ENCODE measurements at regions not wholly inside any gene's neighbourhood (a gene's known extent, or its start where the extent isn't known, plus 50 kb on each side); places are given as distances from the start of the nearest gene placed in this dataset.
"Not testable (repeated sequence)": the region's sequence is repeated elsewhere in the genome, so short reads cannot be mapped to it uniquely, and the experiment has no call there.

GRCh38 chr16:26982422-26982821 lies 84.3 kb upstream of the C16orf82 start:
- TF ChIP-seq, protein P1, sequence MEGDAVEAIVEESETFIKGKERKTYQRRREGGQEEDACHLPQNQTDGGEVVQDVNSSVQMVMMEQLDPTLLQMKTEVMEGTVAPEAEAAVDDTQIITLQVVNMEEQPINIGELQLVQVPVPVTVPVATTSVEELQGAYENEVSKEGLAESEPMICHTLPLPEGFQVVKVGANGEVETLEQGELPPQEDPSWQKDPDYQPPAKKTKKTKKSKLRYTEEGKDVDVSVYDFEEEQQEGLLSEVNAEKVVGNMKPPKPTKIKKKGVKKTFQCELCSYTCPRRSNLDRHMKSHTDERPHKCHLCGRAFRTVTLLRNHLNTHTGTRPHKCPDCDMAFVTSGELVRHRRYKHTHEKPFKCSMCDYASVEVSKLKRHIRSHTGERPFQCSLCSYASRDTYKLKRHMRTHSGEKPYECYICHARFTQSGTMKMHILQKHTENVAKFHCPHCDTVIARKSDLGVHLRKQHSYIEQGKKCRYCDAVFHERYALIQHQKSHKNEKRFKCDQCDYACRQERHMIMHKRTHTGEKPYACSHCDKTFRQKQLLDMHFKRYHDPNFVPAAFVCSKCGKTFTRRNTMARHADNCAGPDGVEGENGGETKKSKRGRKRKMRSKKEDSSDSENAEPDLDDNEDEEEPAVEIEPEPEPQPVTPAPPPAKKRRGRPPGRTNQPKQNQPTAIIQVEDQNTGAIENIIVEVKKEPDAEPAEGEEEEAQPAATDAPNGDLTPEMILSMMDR (IDR thresholded peaks at IDR 0.05; ENCODE audit: low read depth, low read length), result no peak
- Histone ChIP-seq H3K36me3 (no peaks in the 10 kb centered on the region), H3K27me3 (no peaks in the 10 kb centered on the region), H3K4me3 (ENCODE audit: low read depth, low read length) (no peak overlapping the region), H3K4me1 (no peaks in the 10 kb centered on the region), H3K9me3 (no peaks in the 10 kb centered on the region)
- no peak for DNase-seq

GRCh38 chr16:26983426-26983825 lies 83.3 kb upstream of the C16orf82 start:
- DNase-seq, result no peak
- H3K9me3 ChIP-seq, result no peaks in the 10 kb centered on the region
- TF ChIP-seq, protein P1 (IDR thresholded peaks at IDR 0.05; ENCODE audit: low read depth, low read length), result no peak
- H3K36me3 ChIP-seq, result no peaks in the 10 kb centered on the region
- H3K4me3 ChIP-seq (ENCODE audit: low read depth, low read length), result no peak overlapping the region
- H3K27me3 ChIP-seq, result no peaks in the 10 kb centered on the region
- H3K4me1 ChIP-seq, result no peaks in the 10 kb centered on the region

GRCh38 chr16:26985100-26986065 lies 81.3 kb upstream of the C16orf82 start:
- no peak for DNase-seq
- no peaks in the 10 kb centered on the region for H3K9me3 ChIP-seq
- no peaks in the 10 kb centered on the region for H3K36me3 ChIP-seq
- no peak overlapping the region for H3K4me3 ChIP-seq (ENCODE audit: low read depth, low read length)
- H3K27me3 ChIP-seq, result no peaks in the 10 kb centered on the region
- TF ChIP-seq, protein P1 (IDR thresholded peaks at IDR 0.05; ENCODE audit: low read depth, low read length), result no peak
- H3K4me1 ChIP-seq, result no peaks in the 10 kb centered on the region

GRCh38 chr16:26987597-26988010 lies 79.1 kb upstream of the C16orf82 start:
- H3K4me1 ChIP-seq, result no peaks in the 10 kb centered on the region
- no peaks in the 10 kb centered on the region for H3K9me3 ChIP-seq
- no peaks in the 10 kb centered on the region for H3K27me3 ChIP-seq
- no peak for DNase-seq
- TF ChIP-seq, protein P1 (IDR thresholded peaks at IDR 0.05; ENCODE audit: low read depth, low read length), result no peak
- H3K36me3 ChIP-seq, result no peaks in the 10 kb centered on the region
- H3K4me3 ChIP-seq (ENCODE audit: low read depth, low read length), result no peak overlapping the region

DNA sequence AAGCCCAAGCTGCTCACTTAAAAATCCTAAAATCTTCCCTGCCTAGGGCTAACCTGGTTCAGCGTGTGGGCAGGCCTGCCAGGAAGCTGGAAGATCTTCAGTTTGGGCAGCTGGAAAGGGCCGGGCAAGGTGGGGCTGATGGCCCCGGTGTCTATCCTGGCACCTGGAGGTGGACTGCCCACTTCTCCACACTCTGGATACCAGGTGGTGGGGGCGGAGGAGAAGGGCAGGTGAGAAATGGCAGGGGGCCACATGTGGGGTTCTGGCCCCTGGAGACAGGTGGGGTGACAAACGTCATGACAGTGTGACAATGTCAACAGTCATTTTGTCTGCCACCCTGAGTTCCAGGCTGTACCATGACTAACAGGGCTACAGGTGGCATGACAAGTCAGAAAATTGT lies 78.5 kb upstream of the C16orf82 start:
- DNase-seq, result no peak
- H3K4me1 ChIP-seq, result no peaks in the 10 kb centered on the region
- H3K36me3 ChIP-seq, result no peaks in the 10 kb centered on the region
- H3K4me3 ChIP-seq (ENCODE audit: low read depth, low read length), result no peak overlapping the region
- no peaks in the 10 kb centered on the region for H3K27me3 ChIP-seq
- TF ChIP-seq, protein P1 (IDR thresholded peaks at IDR 0.05; ENCODE audit: low read depth, low read length), result no peak
- no peaks in the 10 kb centered on the region for H3K9me3 ChIP-seq

DNA sequence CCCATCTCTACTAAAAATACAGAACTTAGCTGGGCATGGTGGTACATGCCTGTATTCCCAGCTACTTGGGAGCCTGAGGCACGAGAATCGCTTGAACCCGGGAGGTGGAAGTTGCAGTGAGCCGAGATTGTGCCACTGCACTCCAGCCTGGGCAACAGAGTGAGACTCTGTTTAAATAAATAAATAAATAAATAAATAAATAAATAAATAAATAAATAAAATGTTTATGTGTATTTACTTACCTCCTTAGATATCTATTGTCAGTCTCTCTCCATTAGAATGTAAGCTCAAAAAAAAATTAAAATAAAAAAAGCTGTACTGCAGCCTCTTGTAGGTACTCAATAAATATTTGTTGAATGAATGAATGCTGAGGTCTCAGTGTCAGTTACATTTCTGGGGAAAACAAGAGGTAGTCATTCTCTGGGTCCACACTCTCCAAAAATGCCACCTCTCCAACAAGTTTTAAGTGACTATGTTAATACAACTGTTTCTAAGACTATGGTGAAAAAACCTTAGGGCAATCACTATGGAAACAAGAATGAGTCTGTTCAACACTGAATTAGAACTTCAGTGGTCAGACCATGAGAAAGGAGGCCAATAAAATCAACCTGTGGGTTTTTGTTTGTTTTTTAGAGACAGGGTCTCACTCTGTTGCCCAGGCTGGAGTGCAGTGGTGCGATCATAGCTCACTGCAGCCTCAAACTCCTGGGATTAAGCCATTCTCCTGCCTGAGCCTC lies 76.2 kb upstream of the C16orf82 start:
- not testable (repeated sequence) for H3K27me3 ChIP-seq; H3K4me3 ChIP-seq (ENCODE audit: low read depth, low read length); H3K36me3 ChIP-seq; H3K4me1 ChIP-seq; H3K9me3 ChIP-seq; DNase-seq
